GM19023 (cell line): ENCODE measurements at regions not wholly inside any gene's neighbourhood (a gene's known extent, or its start where the extent isn't known, plus 50 kb on each side); places are given as distances from the start of the nearest gene placed in this dataset.
"Not testable (repeated sequence)": the region's sequence is repeated elsewhere in the genome, so short reads cannot be mapped to it uniquely, and the experiment has no call there.

Source experiments
- ATAC-seq: cut with Tn5 transposase; IDR thresholded peaks from one replicate; pipeline ENCODE4 v1.9.1; 2021; ENCODE audit warnings: mild to moderate bottlenecking, moderate library complexity; ENCODE audit not compliant: unreplicated experiment

GRCh38 chr7:156046031-156046560 is 233.8 kb upstream of the SHH start:
- no peak for ATAC-seq

GRCh38 chr7:156043416-156044178 is 231.3 kb upstream of the SHH start:
- no peak for ATAC-seq

- no peak for ATAC-seq
These were observed 229.1 kb upstream of the SHH start for GRCh38 chr7:156041398-156041797.

- no peak for ATAC-seq
These were observed 227.9 kb upstream of the SHH start for GRCh38 chr7:156039971-156040677.

- no peak for ATAC-seq
These were observed 226.9 kb upstream of the SHH start for GRCh38 chr7:156039194-156039593.

- no peak for ATAC-seq
These were observed 226.1 kb upstream of the SHH start for GRCh38 chr7:156038345-156038744.

- no peak for ATAC-seq
These were observed 223.9 kb upstream of the SHH start for GRCh38 chr7:156036153-156036552.

GRCh38 chr7:156035387-156035786 is 223.1 kb upstream of the SHH start:
- not testable (repeated sequence) for ATAC-seq

- peak; percentile 78 for ATAC-seq
These were observed 222.1 kb upstream of the SHH start for GRCh38 chr7:156034397-156034796.

GRCh38 chr7:156032973-156033372 is 220.7 kb upstream of the SHH start:
- ATAC-seq: no peak

GRCh38 chr7:156031679-156032478 is 219.6 kb upstream of the SHH start:
- no peak for ATAC-seq

- no peak for ATAC-seq
These were observed 217.3 kb upstream of the SHH start for GRCh38 chr7:156029460-156030007.

GRCh38 chr7:156028521-156028920 is 216.3 kb upstream of the SHH start:
- no peak for ATAC-seq

- no peak for ATAC-seq
These were observed 215.6 kb upstream of the SHH start for GRCh38 chr7:156027821-156028220.

- no peak for ATAC-seq
These were observed 214.3 kb upstream of the SHH start for GRCh38 chr7:156026603-156027002.

GRCh38 chr7:156026076-156026600 is 213.9 kb upstream of the SHH start:
- ATAC-seq: no peak

- no peak for ATAC-seq
These were observed 213.4 kb upstream of the SHH start for GRCh38 chr7:156025675-156026074.

- no peak for ATAC-seq
These were observed 211.9 kb upstream of the SHH start for GRCh38 chr7:156024201-156024600.

- ATAC-seq: no peak
These were observed 210.5 kb upstream of the SHH start for GRCh38 chr7:156022483-156023459.

GRCh38 chr7:156021471-156021870 is 209.2 kb upstream of the SHH start:
- no peak for ATAC-seq
